Stomach (tissue), 4 donors: ENCODE measurements at regions not wholly inside any gene's neighbourhood (a gene's known extent, or its start where the extent isn't known, plus 50 kb on each side); places are given as distances from the start of the nearest gene placed in this dataset.

Experiments
- CTCF ChIP-seq, 7 experiments: fragments of 450-650 bp in 4 of 7; fragments of 200-600 bp in 3 of 7; sonication (generic) in 3 of 7; IDR thresholded peaks; one replicate each; pipeline ENCODE4 v1.5.1; 2016 to 2019; ENCODE audit warnings: antibody characterized with exemption in 7 of 7, control low read depth in 2 of 7, mild to moderate bottlenecking in 1 of 7
- EP300 ChIP-seq: sonication (generic); formaldehyde crosslinking; IDR thresholded peaks from one replicate; pipeline ENCODE4 v1.6.1; 2017; ENCODE audit warnings: antibody characterized with exemption
- POLR2A ChIP-seq, 4 donors: fragments of 450-650 bp; IDR thresholded peaks; one replicate each; pipeline ENCODE4 v1.6.1; 2016; ENCODE audit warnings: antibody characterized with exemption in 4 of 4, control low read depth in 2 of 4, mild to moderate bottlenecking in 1 of 4, moderate library complexity in 1 of 4
- POLR2AphosphoS5 ChIP-seq, 3 donors: sonication (generic); formaldehyde crosslinking; IDR thresholded peaks; one replicate each; pipeline ENCODE4 v1.6.1; 2016; ENCODE audit warnings: antibody characterized with exemption in 3 of 3

- no peak for TF ChIP-seq CTCF (IDR thresholded peaks at IDR 0.05)
- no peak for TF ChIP-seq POLR2A (IDR thresholded peaks at IDR 0.05)
- no peak for TF ChIP-seq POLR2AphosphoS5 (IDR thresholded peaks at IDR 0.05)
- no peak for TF ChIP-seq EP300
Measured at GRCh38 chr11:69416762-69417698, 64.4 kb upstream of the LINC01488 start.
